ENCODE measurements at regions not wholly inside any gene's neighbourhood (a gene's known extent, or its start where the extent isn't known, plus 50 kb on each side); places are given as distances from the start of the nearest gene placed in this dataset.
A peak's percentile ranks its signal among the peaks of the same experiment; 100 is the strongest.

DNA sequence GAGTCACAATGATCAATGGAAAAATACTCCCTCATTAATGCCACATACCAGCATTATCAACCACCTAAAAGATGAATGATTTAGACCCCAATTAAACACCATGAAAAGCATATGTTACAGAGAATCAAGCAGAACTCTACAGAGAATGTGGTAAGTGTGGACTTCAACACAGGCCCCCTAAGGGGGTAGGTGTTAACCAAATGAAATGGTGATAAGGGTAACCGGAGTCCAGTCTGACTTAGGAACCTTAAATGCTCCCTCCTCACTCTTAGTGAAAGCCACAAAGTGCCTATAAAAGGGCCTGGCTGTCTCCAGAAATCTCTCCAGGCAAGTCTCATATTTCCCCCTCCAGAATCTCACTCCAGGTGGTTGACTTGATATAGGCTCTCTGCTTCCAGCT is 149.2 kb upstream of the FOXD3 start:
- TF ChIP-seq, protein P1, sequence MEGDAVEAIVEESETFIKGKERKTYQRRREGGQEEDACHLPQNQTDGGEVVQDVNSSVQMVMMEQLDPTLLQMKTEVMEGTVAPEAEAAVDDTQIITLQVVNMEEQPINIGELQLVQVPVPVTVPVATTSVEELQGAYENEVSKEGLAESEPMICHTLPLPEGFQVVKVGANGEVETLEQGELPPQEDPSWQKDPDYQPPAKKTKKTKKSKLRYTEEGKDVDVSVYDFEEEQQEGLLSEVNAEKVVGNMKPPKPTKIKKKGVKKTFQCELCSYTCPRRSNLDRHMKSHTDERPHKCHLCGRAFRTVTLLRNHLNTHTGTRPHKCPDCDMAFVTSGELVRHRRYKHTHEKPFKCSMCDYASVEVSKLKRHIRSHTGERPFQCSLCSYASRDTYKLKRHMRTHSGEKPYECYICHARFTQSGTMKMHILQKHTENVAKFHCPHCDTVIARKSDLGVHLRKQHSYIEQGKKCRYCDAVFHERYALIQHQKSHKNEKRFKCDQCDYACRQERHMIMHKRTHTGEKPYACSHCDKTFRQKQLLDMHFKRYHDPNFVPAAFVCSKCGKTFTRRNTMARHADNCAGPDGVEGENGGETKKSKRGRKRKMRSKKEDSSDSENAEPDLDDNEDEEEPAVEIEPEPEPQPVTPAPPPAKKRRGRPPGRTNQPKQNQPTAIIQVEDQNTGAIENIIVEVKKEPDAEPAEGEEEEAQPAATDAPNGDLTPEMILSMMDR (conservative IDR thresholded peaks at IDR 0.05 in 1 of 2, IDR thresholded peaks at IDR 0.05 in 1 of 2; ENCODE audit: low read depth in 1 of 2, low read length in 2 of 2), result no peak
- no peak for TF ChIP-seq EZH2 (IDR thresholded peaks at IDR 0.05; ENCODE audit: low read length, missing control alignments)
- Histone ChIP-seq H3K27ac (ENCODE audit: insufficient read depth, low read length) (no peak overlapping the region), H2AFZ (ENCODE audit: low read length) (no peak overlapping the region), H3K9ac (ENCODE audit: insufficient read depth, low read length) (no peak overlapping the region), H3K4me2 (ENCODE audit: extremely low read depth, insufficient read depth, low read length) (no peak overlapping the region), H4K20me1 (ENCODE audit: control insufficient read depth, extremely low read depth, insufficient read depth, low read length) (no peaks in the 10 kb centered on the region), H3K4me1 (ENCODE audit: control insufficient read depth, extremely low read depth, insufficient read depth, low read length) (no peaks in the 10 kb centered on the region), H3K79me2 (ENCODE audit: control insufficient read depth, insufficient read depth, low read length) (no peaks in the 10 kb centered on the region), H3K4me3 (replicated peaks in 1 of 4; ENCODE audit: control extremely low read depth in 1 of 4, insufficient read depth in 1 of 4, low read depth in 3 of 4, low read length in 4 of 4) (no peak overlapping the region), H3K36me3 (ENCODE audit: control insufficient read depth, insufficient read depth, low read length) (no peaks in the 10 kb centered on the region), H3K27me3 (ENCODE audit: control insufficient read depth, insufficient read depth, low read length) (no peaks in the 10 kb centered on the region), H3K9me3 (ENCODE audit: control insufficient read depth, insufficient read depth, low read depth, low read length) (no peaks in the 10 kb centered on the region)
- DNase-seq (ENCODE audit: low read depth in 2 of 2), result no peak

DNA sequence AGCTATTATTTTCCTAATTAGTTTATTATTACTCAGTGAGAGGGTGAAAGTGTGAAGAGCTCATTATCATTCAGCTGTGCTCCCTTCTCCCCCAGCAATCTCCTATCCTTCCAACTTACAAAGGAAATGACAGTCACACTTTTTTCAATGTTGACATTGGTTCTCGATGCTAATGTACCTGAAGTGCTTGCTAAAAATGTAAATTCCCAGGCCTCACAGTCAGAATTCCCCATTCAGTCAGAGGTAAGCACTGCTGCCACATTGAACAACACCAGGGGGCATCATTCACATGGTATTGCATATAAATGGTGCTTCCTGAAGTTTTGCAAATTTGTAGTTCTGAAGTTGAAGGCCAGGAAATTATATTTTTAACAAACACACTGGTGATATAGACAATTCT is 132.7 kb upstream of the FOXD3 start:
- H3K4me1 ChIP-seq (ENCODE audit: control insufficient read depth, extremely low read depth, insufficient read depth, low read length), result no peaks in the 10 kb centered on the region
- no peaks in the 10 kb centered on the region for H3K36me3 ChIP-seq (ENCODE audit: control insufficient read depth, insufficient read depth, low read length)
- H3K4me2 ChIP-seq (ENCODE audit: extremely low read depth, insufficient read depth, low read length), result no peak overlapping the region
- H3K27ac ChIP-seq (ENCODE audit: insufficient read depth, low read length), result no peak overlapping the region
- H2AFZ ChIP-seq (ENCODE audit: low read length), result no peak overlapping the region
- no peaks in the 10 kb centered on the region for H3K79me2 ChIP-seq (ENCODE audit: control insufficient read depth, insufficient read depth, low read length)
- no peaks in the 10 kb centered on the region for H4K20me1 ChIP-seq (ENCODE audit: control insufficient read depth, extremely low read depth, insufficient read depth, low read length)
- no peak for TF ChIP-seq EZH2 (IDR thresholded peaks at IDR 0.05; ENCODE audit: low read length, missing control alignments)
- TF ChIP-seq, protein P1 (conservative IDR thresholded peaks at IDR 0.05 in 1 of 2, IDR thresholded peaks at IDR 0.05 in 1 of 2; ENCODE audit: low read depth in 1 of 2, low read length in 2 of 2), result peak in 1 of 2 donors; percentile 15
- no peaks in the 10 kb centered on the region for H3K27me3 ChIP-seq (ENCODE audit: control insufficient read depth, insufficient read depth, low read length)
- DNase-seq (ENCODE audit: low read depth in 2 of 2), result no peak
- no peak overlapping the region for H3K9ac ChIP-seq (ENCODE audit: insufficient read depth, low read length)
- H3K4me3 ChIP-seq (replicated peaks in 1 of 4; ENCODE audit: control extremely low read depth in 1 of 4, insufficient read depth in 1 of 4, low read depth in 3 of 4, low read length in 4 of 4), result no peak overlapping the region
- no peaks in the 10 kb centered on the region for H3K9me3 ChIP-seq (ENCODE audit: control insufficient read depth, insufficient read depth, low read depth, low read length)

DNA sequence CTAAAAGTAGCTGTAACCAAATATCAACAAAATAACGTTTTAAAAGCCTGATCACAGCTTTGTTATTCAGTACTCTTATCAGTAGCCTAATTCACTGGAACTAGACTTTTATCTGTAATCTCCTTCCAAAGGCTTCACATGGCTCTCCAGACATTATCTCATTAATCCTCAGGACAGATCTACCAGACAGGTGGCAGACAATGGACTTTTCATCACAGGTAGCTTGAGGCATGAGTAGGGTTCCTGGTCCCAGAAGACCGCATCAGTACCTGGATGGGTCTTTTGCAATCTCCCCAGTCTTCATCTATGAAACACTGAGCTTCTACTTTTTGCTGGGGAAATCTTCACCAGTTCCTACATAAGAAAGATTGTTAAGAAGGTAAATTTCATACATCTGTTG is 132.2 kb upstream of the FOXD3 start:
- Histone ChIP-seq H3K36me3 (ENCODE audit: control insufficient read depth, insufficient read depth, low read length) (no peaks in the 10 kb centered on the region), H4K20me1 (ENCODE audit: control insufficient read depth, extremely low read depth, insufficient read depth, low read length) (no peaks in the 10 kb centered on the region), H3K4me3 (replicated peaks in 1 of 4; ENCODE audit: control extremely low read depth in 1 of 4, insufficient read depth in 1 of 4, low read depth in 3 of 4, low read length in 4 of 4) (no peak overlapping the region), H3K27ac (ENCODE audit: insufficient read depth, low read length) (no peak overlapping the region), H3K9me3 (ENCODE audit: control insufficient read depth, insufficient read depth, low read depth, low read length) (no peaks in the 10 kb centered on the region), H2AFZ (ENCODE audit: low read length) (no peak overlapping the region), H3K4me1 (ENCODE audit: control insufficient read depth, extremely low read depth, insufficient read depth, low read length) (no peaks in the 10 kb centered on the region), H3K4me2 (ENCODE audit: extremely low read depth, insufficient read depth, low read length) (no peak overlapping the region), H3K27me3 (ENCODE audit: control insufficient read depth, insufficient read depth, low read length) (no peaks in the 10 kb centered on the region), H3K79me2 (ENCODE audit: control insufficient read depth, insufficient read depth, low read length) (no peaks in the 10 kb centered on the region), H3K9ac (ENCODE audit: insufficient read depth, low read length) (no peak overlapping the region)
- TF ChIP-seq, protein P1 (conservative IDR thresholded peaks at IDR 0.05 in 1 of 2, IDR thresholded peaks at IDR 0.05 in 1 of 2; ENCODE audit: low read depth in 1 of 2, low read length in 2 of 2), result no peak
- TF ChIP-seq EZH2 (IDR thresholded peaks at IDR 0.05; ENCODE audit: low read length, missing control alignments), result no peak
- DNase-seq (ENCODE audit: low read depth in 2 of 2), result no peak

All from fibroblast of lung (primary cell).